GM19395 (cell line): ENCODE measurements at regions not wholly inside any gene's neighbourhood (a gene's known extent, or its start where the extent isn't known, plus 50 kb on each side); places are given as distances from the start of the nearest gene placed in this dataset.
"Not testable (repeated sequence)": the region's sequence is repeated elsewhere in the genome, so short reads cannot be mapped to it uniquely, and the experiment has no call there.

ENCODE experiments used
- ATAC-seq: cut with Tn5 transposase; IDR thresholded peaks from one replicate; pipeline ENCODE4 v1.9.1; 2021; ENCODE audit warnings: mild to moderate bottlenecking, moderate library complexity; ENCODE audit not compliant: unreplicated experiment

- no peak for ATAC-seq
These were observed 543.9 kb downstream of the AJAP1 start for GRCh38 chr1:5198328-5198727.

- no peak for ATAC-seq
These were observed 537.1 kb downstream of the AJAP1 start for GRCh38 chr1:5191470-5191869.

GRCh38 chr1:5189384-5189783 lies 535.0 kb downstream of the AJAP1 start:
- no peak for ATAC-seq

- ATAC-seq, result no peak
These were observed 511.4 kb downstream of the AJAP1 start for GRCh38 chr1:5165762-5166161.

DNA sequence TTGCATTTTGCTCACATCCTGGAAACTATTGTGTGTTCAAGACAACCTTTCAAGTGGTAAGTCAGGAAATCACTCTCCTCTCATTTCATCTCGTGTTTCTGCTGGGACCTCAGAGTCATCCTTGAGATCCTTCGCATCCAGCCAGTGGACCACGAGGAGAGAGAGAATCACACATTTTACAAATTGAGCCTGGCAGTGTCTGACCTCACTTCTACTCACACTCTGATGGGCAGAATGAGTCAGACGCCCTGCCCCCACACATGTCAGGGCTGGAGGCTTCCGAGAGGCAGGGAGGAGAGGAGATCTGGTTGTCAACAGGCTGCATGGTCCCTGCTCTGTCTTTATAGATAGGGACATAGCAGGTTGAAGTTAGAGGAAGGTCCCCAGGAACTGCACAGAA lies 509.7 kb downstream of the AJAP1 start:
- no peak for ATAC-seq

- ATAC-seq, result no peak
These were observed 507.0 kb downstream of the AJAP1 start for GRCh38 chr1:5161372-5161771.

GRCh38 chr1:5157175-5157574 lies 502.8 kb downstream of the AJAP1 start:
- no peak for ATAC-seq

- ATAC-seq, result no peak
These were observed 502.2 kb downstream of the AJAP1 start for GRCh38 chr1:5156416-5157120.

DNA sequence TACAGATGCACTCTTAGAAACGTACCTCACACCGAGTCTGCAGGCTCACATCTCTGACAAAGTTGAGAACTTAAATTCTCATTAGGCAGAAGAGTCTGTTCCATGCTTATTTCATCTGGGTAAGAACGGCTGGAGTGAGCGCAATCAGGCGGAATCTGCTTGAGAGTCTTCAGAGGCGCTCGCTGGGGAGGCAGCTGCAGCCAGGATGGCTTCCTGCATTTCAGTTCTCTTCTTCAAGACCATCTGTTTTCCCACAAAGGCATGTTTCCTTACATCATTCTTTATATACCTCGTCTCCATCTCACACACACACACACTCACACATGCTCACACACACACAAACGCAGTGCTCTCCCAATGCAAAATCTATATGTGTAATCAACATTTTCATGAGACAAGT lies 497.1 kb downstream of the AJAP1 start:
- no peak for ATAC-seq

GRCh38 chr1:5150191-5150590 lies 495.8 kb downstream of the AJAP1 start:
- no peak for ATAC-seq

DNA sequence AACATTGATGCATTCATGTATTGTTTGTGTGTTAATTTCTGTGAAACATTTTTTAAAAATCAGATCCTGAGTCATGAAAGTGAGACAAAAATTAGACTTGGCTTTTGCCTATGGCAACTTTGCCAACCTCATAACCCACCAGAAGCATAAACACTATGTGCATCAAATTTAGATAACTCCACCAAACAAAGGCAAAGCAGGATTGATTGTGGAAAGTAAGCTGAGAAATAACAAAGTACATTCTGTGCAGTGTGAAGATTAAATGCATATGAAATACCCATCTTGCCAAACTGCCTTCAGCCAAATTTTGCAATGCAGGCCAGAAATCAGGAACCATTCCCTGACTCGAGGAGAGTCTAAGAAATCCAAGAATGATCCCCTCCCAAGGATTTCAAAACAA lies 493.4 kb downstream of the AJAP1 start:
- ATAC-seq, result no peak

DNA sequence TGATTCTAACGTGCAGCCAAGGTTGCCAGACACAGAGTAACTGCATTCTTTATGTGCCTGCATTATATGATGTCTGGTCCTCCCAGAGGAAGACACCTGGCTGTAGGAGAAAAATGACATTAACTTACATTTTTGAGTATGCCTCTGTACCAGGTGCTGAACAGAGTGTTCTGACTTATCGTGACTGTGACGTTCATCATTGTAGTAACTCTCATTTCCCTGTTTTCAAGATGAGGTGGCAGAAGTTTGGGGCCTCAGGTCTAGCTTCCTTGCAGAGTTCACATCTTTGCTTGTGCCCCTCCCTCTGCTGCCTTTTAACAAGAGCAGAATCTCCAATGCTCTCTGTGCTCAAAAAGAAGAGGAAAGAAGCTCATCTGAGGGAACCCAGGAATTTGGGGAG lies 488.0 kb downstream of the AJAP1 start:
- ATAC-seq, result no peak

DNA sequence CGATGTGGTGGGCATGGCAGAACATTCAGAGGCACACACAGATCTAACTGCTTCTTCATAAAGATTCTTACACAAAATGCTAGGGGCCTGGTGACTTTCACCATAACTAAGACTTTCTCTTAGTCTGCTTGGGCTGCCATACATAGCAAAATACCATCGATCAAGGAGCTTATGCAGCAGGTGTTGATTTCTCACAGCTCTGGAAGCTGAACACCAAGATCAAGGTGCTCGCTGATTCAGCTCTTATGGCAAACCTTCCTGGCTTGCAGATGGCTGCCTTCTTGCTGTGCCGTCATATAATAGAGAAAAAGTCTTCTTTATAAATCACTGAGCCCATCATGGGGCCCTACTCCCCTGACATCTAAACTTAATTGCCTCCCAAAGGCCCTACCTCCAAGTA lies 487.3 kb downstream of the AJAP1 start:
- ATAC-seq, result no peak

- no peak for ATAC-seq
These were observed 486.6 kb downstream of the AJAP1 start for GRCh38 chr1:5140962-5141361.

- no peak for ATAC-seq
These were observed 485.7 kb downstream of the AJAP1 start for GRCh38 chr1:5140136-5140535.

- no peak for ATAC-seq
These were observed 475.4 kb downstream of the AJAP1 start for GRCh38 chr1:5129746-5130355.

DNA sequence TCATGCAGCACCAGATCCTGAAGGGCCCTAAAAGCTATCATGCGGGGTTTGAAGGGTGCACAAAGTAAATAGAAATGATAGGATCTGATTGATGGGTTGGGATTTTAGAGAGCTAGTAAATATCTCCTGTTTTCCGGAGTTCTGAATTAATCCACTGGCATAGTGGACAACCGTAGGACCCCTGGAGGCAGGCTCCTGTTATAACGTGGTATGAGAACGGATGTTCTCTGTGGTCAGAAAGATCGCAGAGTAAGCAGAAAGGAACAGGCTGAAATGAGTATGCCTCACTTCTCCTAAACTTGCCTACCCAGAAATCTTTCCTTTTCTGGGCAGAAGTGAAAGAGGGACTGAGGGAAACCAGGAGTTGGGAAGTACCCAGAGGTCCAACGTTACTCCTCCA lies 470.8 kb downstream of the AJAP1 start:
- ATAC-seq, result no peak

GRCh38 chr1:5120559-5120958 lies 466.1 kb downstream of the AJAP1 start:
- no peak for ATAC-seq

GRCh38 chr1:5119366-5120234 lies 465.2 kb downstream of the AJAP1 start:
- no peak for ATAC-seq

DNA sequence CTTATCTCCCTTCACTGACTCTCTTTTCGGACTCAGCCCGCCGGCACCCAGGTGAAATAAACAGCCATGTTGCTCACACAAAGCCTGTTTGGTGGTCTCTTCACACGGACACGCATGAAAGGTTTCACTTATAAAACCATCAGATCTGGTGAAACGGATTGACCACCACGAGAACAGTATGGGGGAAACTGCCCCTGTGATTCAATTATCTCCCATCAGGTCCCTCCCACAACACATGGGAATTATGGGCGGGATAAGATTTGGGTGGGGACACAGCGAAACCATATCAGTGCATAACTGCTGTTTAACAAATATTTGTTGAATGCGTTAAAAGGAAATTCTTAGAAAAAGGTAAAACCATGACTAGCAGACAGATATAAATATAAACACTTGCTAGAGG lies 464.4 kb downstream of the AJAP1 start:
- not testable (repeated sequence) for ATAC-seq

GRCh38 chr1:5118292-5118691 lies 463.9 kb downstream of the AJAP1 start:
- ATAC-seq, result not testable (repeated sequence)

DNA sequence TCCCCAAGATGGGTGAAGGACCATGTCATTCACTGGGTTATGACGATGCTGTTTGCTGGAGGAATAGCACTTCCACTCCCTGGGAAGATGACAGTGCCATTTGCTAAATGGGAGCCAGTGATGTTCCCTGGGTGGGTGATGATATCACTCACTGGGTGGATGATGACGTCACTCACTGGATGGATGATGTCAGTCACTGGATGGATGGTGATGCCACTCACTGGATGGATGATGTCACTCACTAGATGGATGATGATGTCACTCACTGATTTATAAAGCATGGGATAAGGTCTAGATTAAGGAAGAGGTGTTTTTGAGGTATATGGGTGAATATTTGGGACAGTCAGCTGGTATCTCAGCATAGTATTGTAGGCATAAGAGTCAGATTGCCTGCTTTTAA lies 457.2 kb downstream of the AJAP1 start:
- ATAC-seq, result no peak
